HL-60 (cell line): ENCODE measurements at regions not wholly inside any gene's neighbourhood (a gene's known extent, or its start where the extent isn't known, plus 50 kb on each side); places are given as distances from the start of the nearest gene placed in this dataset.

Experiments
- POLR2AphosphoS5 ChIP-seq: IDR thresholded peaks from 2 replicates; pipeline ENCODE4 v1.6.1; 2012; ENCODE audit warnings: low read depth
- SPI1 ChIP-seq: IDR thresholded peaks from 2 replicates; pipeline ENCODE4 v1.6.1; 2012; ENCODE audit warnings: low read depth, mild to moderate bottlenecking, borderline replicate concordance
- TF ChIP-seq, protein P1 (sequence below): IDR thresholded peaks from one replicate; pipeline ENCODE4 v1.5.1; 2011; ENCODE audit warnings: low read length, control low read depth, inconsistent platforms; ENCODE audit not compliant: insufficient read depth
- TF ChIP-seq, protein P2 (sequence below): IDR thresholded peaks from 2 replicates; pipeline ENCODE4 v1.6.1; 2012; ENCODE audit warnings: low read depth; ENCODE audit not compliant: insufficient replicate concordance

DNA sequence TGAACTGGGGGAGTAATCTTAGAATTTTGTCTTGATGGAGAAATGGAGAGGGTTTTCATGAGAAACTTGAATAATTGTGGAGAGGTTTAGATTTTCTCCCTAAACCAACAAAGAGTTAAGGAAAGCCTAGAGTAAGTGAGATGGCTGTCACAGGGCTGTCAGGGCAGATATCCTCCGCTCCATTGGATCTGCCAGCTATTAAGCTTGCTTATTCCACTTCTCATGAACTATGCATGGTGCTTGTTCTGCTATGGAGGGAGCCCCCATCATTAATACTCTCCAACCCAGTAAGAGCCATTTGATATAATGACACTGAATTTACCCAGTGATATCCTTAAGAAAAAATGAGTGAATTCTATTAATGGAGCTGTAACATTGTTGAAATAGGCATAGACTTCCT is 342.8 kb upstream of the MTNR1B start:
- TF ChIP-seq, protein P1, sequence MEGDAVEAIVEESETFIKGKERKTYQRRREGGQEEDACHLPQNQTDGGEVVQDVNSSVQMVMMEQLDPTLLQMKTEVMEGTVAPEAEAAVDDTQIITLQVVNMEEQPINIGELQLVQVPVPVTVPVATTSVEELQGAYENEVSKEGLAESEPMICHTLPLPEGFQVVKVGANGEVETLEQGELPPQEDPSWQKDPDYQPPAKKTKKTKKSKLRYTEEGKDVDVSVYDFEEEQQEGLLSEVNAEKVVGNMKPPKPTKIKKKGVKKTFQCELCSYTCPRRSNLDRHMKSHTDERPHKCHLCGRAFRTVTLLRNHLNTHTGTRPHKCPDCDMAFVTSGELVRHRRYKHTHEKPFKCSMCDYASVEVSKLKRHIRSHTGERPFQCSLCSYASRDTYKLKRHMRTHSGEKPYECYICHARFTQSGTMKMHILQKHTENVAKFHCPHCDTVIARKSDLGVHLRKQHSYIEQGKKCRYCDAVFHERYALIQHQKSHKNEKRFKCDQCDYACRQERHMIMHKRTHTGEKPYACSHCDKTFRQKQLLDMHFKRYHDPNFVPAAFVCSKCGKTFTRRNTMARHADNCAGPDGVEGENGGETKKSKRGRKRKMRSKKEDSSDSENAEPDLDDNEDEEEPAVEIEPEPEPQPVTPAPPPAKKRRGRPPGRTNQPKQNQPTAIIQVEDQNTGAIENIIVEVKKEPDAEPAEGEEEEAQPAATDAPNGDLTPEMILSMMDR, result no peak
- TF ChIP-seq POLR2AphosphoS5 (no peak), SPI1 (no peak)
- TF ChIP-seq, protein P2, sequence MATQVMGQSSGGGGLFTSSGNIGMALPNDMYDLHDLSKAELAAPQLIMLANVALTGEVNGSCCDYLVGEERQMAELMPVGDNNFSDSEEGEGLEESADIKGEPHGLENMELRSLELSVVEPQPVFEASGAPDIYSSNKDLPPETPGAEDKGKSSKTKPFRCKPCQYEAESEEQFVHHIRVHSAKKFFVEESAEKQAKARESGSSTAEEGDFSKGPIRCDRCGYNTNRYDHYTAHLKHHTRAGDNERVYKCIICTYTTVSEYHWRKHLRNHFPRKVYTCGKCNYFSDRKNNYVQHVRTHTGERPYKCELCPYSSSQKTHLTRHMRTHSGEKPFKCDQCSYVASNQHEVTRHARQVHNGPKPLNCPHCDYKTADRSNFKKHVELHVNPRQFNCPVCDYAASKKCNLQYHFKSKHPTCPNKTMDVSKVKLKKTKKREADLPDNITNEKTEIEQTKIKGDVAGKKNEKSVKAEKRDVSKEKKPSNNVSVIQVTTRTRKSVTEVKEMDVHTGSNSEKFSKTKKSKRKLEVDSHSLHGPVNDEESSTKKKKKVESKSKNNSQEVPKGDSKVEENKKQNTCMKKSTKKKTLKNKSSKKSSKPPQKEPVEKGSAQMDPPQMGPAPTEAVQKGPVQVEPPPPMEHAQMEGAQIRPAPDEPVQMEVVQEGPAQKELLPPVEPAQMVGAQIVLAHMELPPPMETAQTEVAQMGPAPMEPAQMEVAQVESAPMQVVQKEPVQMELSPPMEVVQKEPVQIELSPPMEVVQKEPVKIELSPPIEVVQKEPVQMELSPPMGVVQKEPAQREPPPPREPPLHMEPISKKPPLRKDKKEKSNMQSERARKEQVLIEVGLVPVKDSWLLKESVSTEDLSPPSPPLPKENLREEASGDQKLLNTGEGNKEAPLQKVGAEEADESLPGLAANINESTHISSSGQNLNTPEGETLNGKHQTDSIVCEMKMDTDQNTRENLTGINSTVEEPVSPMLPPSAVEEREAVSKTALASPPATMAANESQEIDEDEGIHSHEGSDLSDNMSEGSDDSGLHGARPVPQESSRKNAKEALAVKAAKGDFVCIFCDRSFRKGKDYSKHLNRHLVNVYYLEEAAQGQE, result no peak
